WTC11 (cell line): ENCODE measurements at regions not wholly inside any gene's neighbourhood (a gene's known extent, or its start where the extent isn't known, plus 50 kb on each side); places are given as distances from the start of the nearest gene placed in this dataset.

Source experiments
- ATAC-seq: fragments of 200-7000 bp; cut with Tn5 transposase; 2 replicates; pipeline ENCODE4 v1.10.0; 2021; ENCODE audit warnings: mild to moderate bottlenecking, moderate library complexity
- CTCF ChIA-PET: fragments of 300-600 bp; sonication (Branson Sonifier 250); formaldehyde crosslinking; loops from one replicate; lab custom pipeline; 2021; ENCODE audit warnings: antibody characterized with exemption; lab: Charles Lee
- POLR2A ChIA-PET: fragments of 350-600 bp; sonication (Branson Sonifier 250); formaldehyde crosslinking; loops from one replicate; lab custom pipeline; 2021; ENCODE audit warnings: antibody characterized with exemption; lab: Charles Lee
- DNase-seq: peaks from one replicate; pipeline ENCODE4 v3.0.0; 2021; ENCODE audit warnings: low spot score
- H3K27ac Mint-ChIP-seq: 2 replicates; pipeline ENCODE4 v1.8.0; 2021; ENCODE audit warnings: mixed read lengths
- H3K27me3 Mint-ChIP-seq: 2 replicates; pipeline ENCODE4 v1.8.0; 2021; ENCODE audit warnings: low read depth, mild to moderate bottlenecking, moderate library complexity, mixed read lengths
- H3K36me3 Mint-ChIP-seq: 2 replicates; pipeline ENCODE4 v1.8.0; 2021; ENCODE audit warnings: mixed read lengths
- H3K4me1 Mint-ChIP-seq: 2 replicates; pipeline ENCODE4 v1.8.0; 2022; ENCODE audit warnings: mixed read lengths
- H3K4me3 Mint-ChIP-seq: 2 replicates; pipeline ENCODE4 v1.8.0; 2021; ENCODE audit warnings: mild to moderate bottlenecking, moderate library complexity, mixed read lengths
- H3K9me3 Mint-ChIP-seq: 2 replicates; pipeline ENCODE4 v1.8.0; 2021; ENCODE audit warnings: mixed read lengths
- CREB1 ChIP-seq: sonication (generic); formaldehyde crosslinking; IDR thresholded peaks from 2 replicates; pipeline ENCODE4 v1.8.0; 2023; ENCODE audit warnings: mild to moderate bottlenecking, missing genetic modification reagents
- ETV6 ChIP-seq: sonication (generic); formaldehyde crosslinking; IDR thresholded peaks from 2 replicates; pipeline ENCODE4 v1.8.1; 2022; ENCODE audit warnings: mild to moderate bottlenecking, missing genetic modification reagents
- GABPB1 ChIP-seq: sonication (generic); formaldehyde crosslinking; IDR thresholded peaks from 2 replicates; pipeline ENCODE4 v1.8.1; 2023; ENCODE audit warnings: mild to moderate bottlenecking, missing genetic modification reagents
- GTF2I ChIP-seq: fragments of 250-450 bp; sonication (Bioruptor Pico); conservative IDR thresholded peaks from 2 replicates; pipeline ENCODE4 v1.4.0; 2021; ENCODE audit warnings: mild to moderate bottlenecking
- IRF2 ChIP-seq: sonication (generic); formaldehyde crosslinking; IDR thresholded peaks from 2 replicates; pipeline ENCODE4 v1.8.0; 2022; ENCODE audit warnings: low read depth, missing genetic modification reagents, borderline replicate concordance
- KAT7 ChIP-seq: sonication (generic); formaldehyde crosslinking; IDR thresholded peaks from 2 replicates; pipeline ENCODE4 v1.8.1; 2023; ENCODE audit warnings: missing genetic modification reagents, mild to moderate bottlenecking, borderline replicate concordance
- MXD4 ChIP-seq: fragments of 250-450 bp; sonication (Bioruptor Pico); IDR thresholded peaks from 2 replicates; pipeline ENCODE4 v1.8.0; 2021; ENCODE audit warnings: mild to moderate bottlenecking, moderate library complexity, borderline replicate concordance
- RELA ChIP-seq: sonication (generic); formaldehyde crosslinking; IDR thresholded peaks from 2 replicates; pipeline ENCODE4 v1.8.1; 2022; ENCODE audit warnings: missing genetic modification reagents, mild to moderate bottlenecking, borderline replicate concordance
- RORB ChIP-seq: fragments of 250-450 bp; sonication (Bioruptor Pico); IDR thresholded peaks from 2 replicates; pipeline ENCODE4 v1.9.0; 2021; ENCODE audit warnings: mild to moderate bottlenecking
- SMAD3 ChIP-seq: sonication (generic); formaldehyde crosslinking; IDR thresholded peaks from 2 replicates; pipeline ENCODE4 v1.8.0; 2022; ENCODE audit warnings: missing genetic modification reagents, mild to moderate bottlenecking, borderline replicate concordance
- ZNF121 ChIP-seq: sonication (generic); formaldehyde crosslinking; IDR thresholded peaks from 2 replicates; pipeline ENCODE4 v1.8.0; 2023; ENCODE audit warnings: missing genetic modification reagents
- TF ChIP-seq, protein P1 (sequence below): sonication (generic); formaldehyde crosslinking; IDR thresholded peaks from 2 replicates; pipeline ENCODE4 v1.8.1; 2023; ENCODE audit warnings: mild to moderate bottlenecking, missing genetic modification reagents, moderate library complexity
- TF ChIP-seq, protein P2 (sequence below): sonication (generic); formaldehyde crosslinking; IDR thresholded peaks from 2 replicates; pipeline ENCODE4 v1.8.1; 2023; ENCODE audit warnings: mild to moderate bottlenecking, missing genetic modification reagents, borderline replicate concordance
- TF ChIP-seq, protein P3 (sequence below): sonication (generic); formaldehyde crosslinking; conservative IDR thresholded peaks from 2 replicates; pipeline ENCODE4 v1.8.1; 2023; ENCODE audit warnings: mild to moderate bottlenecking, low read depth, missing genetic modification reagents, moderate library complexity
- TF ChIP-seq, protein P4 (sequence below): fragments of 200-600 bp; IDR thresholded peaks from 2 replicates; pipeline ENCODE4 v1.8.0; 2022; ENCODE audit warnings: antibody characterized with exemption

DNA sequence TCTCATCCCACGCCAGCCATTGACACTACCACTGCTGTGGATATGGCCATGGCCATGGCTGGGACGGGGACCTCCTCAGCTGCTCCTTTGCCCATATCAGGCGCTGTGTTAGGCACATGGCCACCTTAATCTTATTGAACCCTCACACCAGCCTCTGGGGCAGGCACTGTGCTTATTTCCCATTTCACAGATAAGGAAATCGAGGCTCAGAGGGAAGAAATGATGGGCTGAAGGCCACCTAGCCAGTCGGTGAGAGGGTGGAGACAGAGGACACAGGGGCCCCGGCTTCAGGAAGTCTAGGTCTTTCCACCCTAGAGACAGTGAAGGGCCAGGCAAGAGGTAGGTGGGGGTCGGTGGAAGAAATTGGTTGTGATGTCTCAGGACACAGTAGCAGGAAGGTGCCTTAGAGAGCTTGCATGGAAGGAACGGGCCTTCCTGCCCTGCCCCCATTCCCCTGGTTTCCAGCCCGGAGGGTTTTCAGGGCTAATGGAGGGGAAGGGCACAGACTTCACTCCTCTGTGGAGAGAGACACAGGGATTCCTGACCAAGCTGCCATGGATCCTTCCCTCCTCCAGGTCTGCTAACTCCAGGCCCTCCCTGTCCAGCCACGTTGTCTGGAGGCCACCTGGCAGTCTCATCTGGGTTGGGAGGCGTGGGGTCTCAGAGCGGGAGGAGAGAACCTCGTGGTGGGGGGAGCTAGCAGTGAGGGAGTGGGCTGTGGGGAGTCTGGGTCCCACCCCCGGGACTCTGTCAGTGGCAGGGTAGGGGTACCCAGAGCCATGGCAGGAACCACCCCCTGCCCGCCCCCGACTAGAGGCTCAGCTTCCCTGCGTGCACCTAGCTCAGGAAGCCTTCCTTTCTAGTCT lies 120.4 kb downstream of the VEGFA start (continued):
- no peak for TF ChIP-seq MXD4
- no peak for TF ChIP-seq GABPB1 (CRISPR knock-in tag)
- no peak for TF ChIP-seq CREB1 (CRISPR knock-in tag)
- TF ChIP-seq RELA (CRISPR knock-in tag): no peak
- TF ChIP-seq SMAD3 (CRISPR knock-in tag): no peak
- TF ChIP-seq IRF2 (CRISPR knock-in tag): no peak
- TF ChIP-seq GTF2I (CRISPR knock-in tag): no peak
- TF ChIP-seq, all 79 proteins: peak for 0

DNA sequence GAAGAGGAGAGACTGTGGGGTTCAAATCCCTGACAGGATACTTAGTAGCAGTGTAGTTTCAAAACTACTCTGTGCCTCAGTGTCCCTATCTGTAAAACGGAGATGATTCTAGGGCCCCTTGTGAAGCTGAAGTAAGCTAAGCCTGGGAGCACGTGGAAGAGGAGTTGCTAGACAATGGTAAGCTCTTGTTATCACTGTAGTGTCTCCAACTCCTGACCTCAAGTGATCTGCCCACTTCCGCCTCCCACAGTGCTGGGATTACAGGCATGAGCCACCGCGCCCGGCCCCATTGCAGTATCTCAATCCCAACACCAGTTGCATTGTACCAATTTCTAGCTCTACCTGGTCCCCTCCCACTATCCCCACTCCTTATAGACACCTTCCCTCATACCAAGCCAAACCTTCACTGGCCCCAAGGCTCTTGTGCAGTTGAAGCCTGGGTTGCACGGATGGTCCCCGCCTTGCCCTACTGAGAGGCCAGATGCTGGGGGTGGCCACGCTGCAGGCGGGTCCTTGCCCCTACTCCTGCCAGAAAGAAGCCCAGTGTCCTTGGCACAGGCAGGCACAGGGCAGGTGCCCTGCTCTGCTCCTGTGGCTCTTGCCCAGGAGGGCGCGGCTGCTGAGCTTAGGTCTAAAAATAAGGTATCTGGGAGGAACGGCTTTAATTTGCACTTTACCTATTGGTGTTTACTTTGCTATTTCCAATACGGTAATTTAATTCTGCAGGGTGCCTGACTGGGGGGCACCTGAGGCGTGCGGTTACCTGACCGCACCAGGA lies 118.1 kb downstream of the VEGFA start:
- POLR2A ChIA-PET: no interaction called here

More for the DNA sequence above, 118.1 kb downstream of the VEGFA start:
- TF ChIP-seq, protein P1, sequence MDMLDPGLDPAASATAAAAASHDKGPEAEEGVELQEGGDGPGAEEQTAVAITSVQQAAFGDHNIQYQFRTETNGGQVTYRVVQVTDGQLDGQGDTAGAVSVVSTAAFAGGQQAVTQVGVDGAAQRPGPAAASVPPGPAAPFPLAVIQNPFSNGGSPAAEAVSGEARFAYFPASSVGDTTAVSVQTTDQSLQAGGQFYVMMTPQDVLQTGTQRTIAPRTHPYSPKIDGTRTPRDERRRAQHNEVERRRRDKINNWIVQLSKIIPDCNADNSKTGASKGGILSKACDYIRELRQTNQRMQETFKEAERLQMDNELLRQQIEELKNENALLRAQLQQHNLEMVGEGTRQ (CRISPR knock-in tag): no peak
- no peak for TF ChIP-seq RORB
- no peak for TF ChIP-seq ETV6
- no peak for TF ChIP-seq MXD4
- TF ChIP-seq, protein P2, sequence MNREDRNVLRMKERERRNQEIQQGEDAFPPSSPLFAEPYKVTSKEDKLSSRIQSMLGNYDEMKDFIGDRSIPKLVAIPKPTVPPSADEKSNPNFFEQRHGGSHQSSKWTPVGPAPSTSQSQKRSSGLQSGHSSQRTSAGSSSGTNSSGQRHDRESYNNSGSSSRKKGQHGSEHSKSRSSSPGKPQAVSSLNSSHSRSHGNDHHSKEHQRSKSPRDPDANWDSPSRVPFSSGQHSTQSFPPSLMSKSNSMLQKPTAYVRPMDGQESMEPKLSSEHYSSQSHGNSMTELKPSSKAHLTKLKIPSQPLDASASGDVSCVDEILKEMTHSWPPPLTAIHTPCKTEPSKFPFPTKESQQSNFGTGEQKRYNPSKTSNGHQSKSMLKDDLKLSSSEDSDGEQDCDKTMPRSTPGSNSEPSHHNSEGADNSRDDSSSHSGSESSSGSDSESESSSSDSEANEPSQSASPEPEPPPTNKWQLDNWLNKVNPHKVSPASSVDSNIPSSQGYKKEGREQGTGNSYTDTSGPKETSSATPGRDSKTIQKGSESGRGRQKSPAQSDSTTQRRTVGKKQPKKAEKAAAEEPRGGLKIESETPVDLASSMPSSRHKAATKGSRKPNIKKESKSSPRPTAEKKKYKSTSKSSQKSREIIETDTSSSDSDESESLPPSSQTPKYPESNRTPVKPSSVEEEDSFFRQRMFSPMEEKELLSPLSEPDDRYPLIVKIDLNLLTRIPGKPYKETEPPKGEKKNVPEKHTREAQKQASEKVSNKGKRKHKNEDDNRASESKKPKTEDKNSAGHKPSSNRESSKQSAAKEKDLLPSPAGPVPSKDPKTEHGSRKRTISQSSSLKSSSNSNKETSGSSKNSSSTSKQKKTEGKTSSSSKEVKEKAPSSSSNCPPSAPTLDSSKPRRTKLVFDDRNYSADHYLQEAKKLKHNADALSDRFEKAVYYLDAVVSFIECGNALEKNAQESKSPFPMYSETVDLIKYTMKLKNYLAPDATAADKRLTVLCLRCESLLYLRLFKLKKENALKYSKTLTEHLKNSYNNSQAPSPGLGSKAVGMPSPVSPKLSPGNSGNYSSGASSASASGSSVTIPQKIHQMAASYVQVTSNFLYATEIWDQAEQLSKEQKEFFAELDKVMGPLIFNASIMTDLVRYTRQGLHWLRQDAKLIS (CRISPR knock-in tag): no peak
- TF ChIP-seq KAT7 (CRISPR knock-in tag): no peak
- no peak for TF ChIP-seq RELA (CRISPR knock-in tag)
- TF ChIP-seq, protein P3, sequence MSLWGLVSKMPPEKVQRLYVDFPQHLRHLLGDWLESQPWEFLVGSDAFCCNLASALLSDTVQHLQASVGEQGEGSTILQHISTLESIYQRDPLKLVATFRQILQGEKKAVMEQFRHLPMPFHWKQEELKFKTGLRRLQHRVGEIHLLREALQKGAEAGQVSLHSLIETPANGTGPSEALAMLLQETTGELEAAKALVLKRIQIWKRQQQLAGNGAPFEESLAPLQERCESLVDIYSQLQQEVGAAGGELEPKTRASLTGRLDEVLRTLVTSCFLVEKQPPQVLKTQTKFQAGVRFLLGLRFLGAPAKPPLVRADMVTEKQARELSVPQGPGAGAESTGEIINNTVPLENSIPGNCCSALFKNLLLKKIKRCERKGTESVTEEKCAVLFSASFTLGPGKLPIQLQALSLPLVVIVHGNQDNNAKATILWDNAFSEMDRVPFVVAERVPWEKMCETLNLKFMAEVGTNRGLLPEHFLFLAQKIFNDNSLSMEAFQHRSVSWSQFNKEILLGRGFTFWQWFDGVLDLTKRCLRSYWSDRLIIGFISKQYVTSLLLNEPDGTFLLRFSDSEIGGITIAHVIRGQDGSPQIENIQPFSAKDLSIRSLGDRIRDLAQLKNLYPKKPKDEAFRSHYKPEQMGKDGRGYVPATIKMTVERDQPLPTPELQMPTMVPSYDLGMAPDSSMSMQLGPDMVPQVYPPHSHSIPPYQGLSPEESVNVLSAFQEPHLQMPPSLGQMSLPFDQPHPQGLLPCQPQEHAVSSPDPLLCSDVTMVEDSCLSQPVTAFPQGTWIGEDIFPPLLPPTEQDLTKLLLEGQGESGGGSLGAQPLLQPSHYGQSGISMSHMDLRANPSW (CRISPR knock-in tag): no peak
- TF ChIP-seq, protein P4, sequence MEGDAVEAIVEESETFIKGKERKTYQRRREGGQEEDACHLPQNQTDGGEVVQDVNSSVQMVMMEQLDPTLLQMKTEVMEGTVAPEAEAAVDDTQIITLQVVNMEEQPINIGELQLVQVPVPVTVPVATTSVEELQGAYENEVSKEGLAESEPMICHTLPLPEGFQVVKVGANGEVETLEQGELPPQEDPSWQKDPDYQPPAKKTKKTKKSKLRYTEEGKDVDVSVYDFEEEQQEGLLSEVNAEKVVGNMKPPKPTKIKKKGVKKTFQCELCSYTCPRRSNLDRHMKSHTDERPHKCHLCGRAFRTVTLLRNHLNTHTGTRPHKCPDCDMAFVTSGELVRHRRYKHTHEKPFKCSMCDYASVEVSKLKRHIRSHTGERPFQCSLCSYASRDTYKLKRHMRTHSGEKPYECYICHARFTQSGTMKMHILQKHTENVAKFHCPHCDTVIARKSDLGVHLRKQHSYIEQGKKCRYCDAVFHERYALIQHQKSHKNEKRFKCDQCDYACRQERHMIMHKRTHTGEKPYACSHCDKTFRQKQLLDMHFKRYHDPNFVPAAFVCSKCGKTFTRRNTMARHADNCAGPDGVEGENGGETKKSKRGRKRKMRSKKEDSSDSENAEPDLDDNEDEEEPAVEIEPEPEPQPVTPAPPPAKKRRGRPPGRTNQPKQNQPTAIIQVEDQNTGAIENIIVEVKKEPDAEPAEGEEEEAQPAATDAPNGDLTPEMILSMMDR: no peak
- no peak for TF ChIP-seq ZNF121 (CRISPR knock-in tag)
- H3K4me1 Mint-ChIP-seq: peaks cover 18% of the 10 kb centered on the region
- CTCF ChIA-PET: no interaction called here
- no peak overlapping the region for H3K27ac Mint-ChIP-seq
- H3K36me3 Mint-ChIP-seq: no peaks in the 10 kb centered on the region
- peaks cover 11% of the 10 kb centered on the region for H3K27me3 Mint-ChIP-seq
- H3K9me3 Mint-ChIP-seq: no peaks in the 10 kb centered on the region
- ATAC-seq (no peak), DNase-seq (no peak)
- no peak overlapping the region for H3K4me3 Mint-ChIP-seq
